Right lobe of liver (tissue), 6 donors: ENCODE measurements at regions not wholly inside any gene's neighbourhood (a gene's known extent, or its start where the extent isn't known, plus 50 kb on each side); places are given as distances from the start of the nearest gene placed in this dataset.

Source experiments
- ATAC-seq, 4 donors: fragments of 200-7000 bp; cut with Tn5 transposase; one replicate each; pipeline ENCODE4 v1.9.1; 2020; ENCODE audit warnings: mild to moderate bottlenecking in 4 of 4, moderate library complexity in 4 of 4
- DNase-seq, 3 donors: peaks; one replicate each; pipeline ENCODE4 v3.0.0-alpha.2; 2020
- H3K27ac ChIP-seq, 3 donors: fragments of 200-600 bp; one replicate each; pipeline ENCODE4 v1.8.0; 2022
- H3K27me3 ChIP-seq, 2 donors: fragments of 200-600 bp; one replicate each; pipeline ENCODE4 v1.8.0; 2022
- H3K36me3 ChIP-seq, 4 donors: fragments of 200-600 bp; sonication (generic) in 1 of 4; one replicate each; pipeline versions ENCODE4 v1.5.1 to v1.8.0; 2017 to 2022; ENCODE audit warnings: control low read depth in 1 of 4
- H3K4me1 ChIP-seq, 4 donors: fragments of 200-600 bp; sonication (generic) in 1 of 4; one replicate each; pipeline versions ENCODE4 v1.5.1 to v1.8.0; 2017 to 2022; ENCODE audit warnings: control low read depth in 1 of 4
- H3K4me3 ChIP-seq, 3 donors: fragments of 200-600 bp; one replicate each; pipeline ENCODE4 v1.8.0; 2022
- H3K9me3 ChIP-seq, 4 donors: fragments of 200-600 bp; sonication (generic) in 1 of 4; one replicate each; pipeline versions ENCODE4 v1.5.1 to v1.8.0; 2017 to 2022; ENCODE audit warnings: control low read depth in 1 of 4
- POLR2A ChIP-seq: fragments of 450-650 bp; IDR thresholded peaks from one replicate; pipeline ENCODE4 v1.6.1; 2017; ENCODE audit warnings: antibody characterized with exemption, mild to moderate bottlenecking
- WGBS: methylation state at CpG from one replicate; pipeline ENCODE4 v1.1.6; 2018; ENCODE audit warnings: low coverage, low lambda C conversion rate; ENCODE audit not compliant: insufficient coverage; ENCODE audit errors: missing lambda C conversion rate; 5-methylcytosine and 5-hydroxymethylcytosine counted together
- intact Hi-C, 2 donors: fragments of 100-400 bp; cut with DNase I; formaldehyde crosslinking; loops; one replicate each; pipeline versions ENCODE4 v1.11.2 to v1.14.1; 2022
- TF ChIP-seq, protein P1 (sequence below), 4 donors: fragments of 200-600 bp in 3 of 4; fragments of 450-650 bp in 1 of 4; IDR thresholded peaks; one replicate each; pipeline versions ENCODE4 v1.5.1 to v1.8.0; 2016 to 2022; ENCODE audit warnings: antibody characterized with exemption in 4 of 4, mild to moderate bottlenecking in 2 of 4
- donor health status: DM: no; HTN: yes; CAD: no.
- donor health status: DM: no; HTN: no; CAD: no.
- donor health status: DM: no; HTN: no; CAD: no.
- donor health status: DM: no; HTN: yes; CAD: no.
- donor health status: DM: no; HTN: yes; CAD: no.

DNA sequence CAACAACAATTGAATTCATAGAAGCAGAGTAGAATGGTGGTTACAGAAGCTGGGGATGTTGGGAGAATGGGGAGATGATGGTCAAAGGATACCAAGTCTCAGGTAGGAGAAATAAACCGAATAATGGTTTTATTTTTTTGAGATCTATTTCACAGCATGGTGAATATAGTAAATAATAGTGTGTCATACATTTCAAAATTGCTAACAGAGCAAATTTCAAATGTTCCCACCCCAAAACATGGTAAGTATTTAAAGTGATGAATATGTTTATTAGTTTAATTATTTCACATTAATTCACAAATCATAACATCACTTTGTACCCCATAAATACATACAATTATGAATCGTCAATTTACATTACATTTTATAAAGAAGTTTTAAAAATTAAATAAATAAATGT, 72.7 kb upstream of the ATG10 start:
- 83% methylated on average over 2 of the region's 2 CpGs for WGBS
- H3K27me3 ChIP-seq = no peaks in the 10 kb centered on the region
- H3K9me3 ChIP-seq = no peaks in the 10 kb centered on the region
- no peak overlapping the region for H3K4me3 ChIP-seq
- no peaks in the 10 kb centered on the region for H3K36me3 ChIP-seq
- no peak for TF ChIP-seq POLR2A
- TF ChIP-seq, protein P1, sequence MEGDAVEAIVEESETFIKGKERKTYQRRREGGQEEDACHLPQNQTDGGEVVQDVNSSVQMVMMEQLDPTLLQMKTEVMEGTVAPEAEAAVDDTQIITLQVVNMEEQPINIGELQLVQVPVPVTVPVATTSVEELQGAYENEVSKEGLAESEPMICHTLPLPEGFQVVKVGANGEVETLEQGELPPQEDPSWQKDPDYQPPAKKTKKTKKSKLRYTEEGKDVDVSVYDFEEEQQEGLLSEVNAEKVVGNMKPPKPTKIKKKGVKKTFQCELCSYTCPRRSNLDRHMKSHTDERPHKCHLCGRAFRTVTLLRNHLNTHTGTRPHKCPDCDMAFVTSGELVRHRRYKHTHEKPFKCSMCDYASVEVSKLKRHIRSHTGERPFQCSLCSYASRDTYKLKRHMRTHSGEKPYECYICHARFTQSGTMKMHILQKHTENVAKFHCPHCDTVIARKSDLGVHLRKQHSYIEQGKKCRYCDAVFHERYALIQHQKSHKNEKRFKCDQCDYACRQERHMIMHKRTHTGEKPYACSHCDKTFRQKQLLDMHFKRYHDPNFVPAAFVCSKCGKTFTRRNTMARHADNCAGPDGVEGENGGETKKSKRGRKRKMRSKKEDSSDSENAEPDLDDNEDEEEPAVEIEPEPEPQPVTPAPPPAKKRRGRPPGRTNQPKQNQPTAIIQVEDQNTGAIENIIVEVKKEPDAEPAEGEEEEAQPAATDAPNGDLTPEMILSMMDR (IDR thresholded peaks at IDR 0.05) = no peak
- intact Hi-C loops = no loop called here
- no peaks in the 10 kb centered on the region for H3K4me1 ChIP-seq
- H3K27ac ChIP-seq = no peak overlapping the region
- ATAC-seq (no peak), DNase-seq (no peak)

DNA sequence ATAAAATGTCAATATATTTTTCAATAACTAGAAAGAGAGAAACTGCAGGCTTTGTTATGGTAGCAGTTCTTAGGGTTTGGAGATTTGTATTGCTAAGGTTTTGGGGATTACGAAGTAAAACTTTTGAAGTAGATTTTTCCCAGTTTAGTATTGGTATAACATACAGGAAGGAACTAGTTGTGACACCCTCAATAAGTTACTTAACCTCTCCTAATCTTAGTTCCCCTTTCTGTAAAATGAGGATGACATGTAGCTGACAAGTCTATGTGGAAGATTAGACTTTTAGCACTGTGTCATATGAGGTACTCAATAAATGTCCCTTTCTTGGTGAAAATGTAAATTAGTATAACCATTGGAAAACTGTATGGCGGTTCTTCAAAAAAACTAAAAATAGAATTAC, 73.4 kb upstream of the ATG10 start:
- TF ChIP-seq, protein P1 (IDR thresholded peaks at IDR 0.05) = no peak
- DNase-seq (no peak), ATAC-seq (peak; percentile 43 to 63 (median 52))
- no peaks in the 10 kb centered on the region for H3K4me1 ChIP-seq
- 43% methylated on average over 2 of the region's 2 CpGs for WGBS
- no peak overlapping the region for H3K27ac ChIP-seq
- no peaks in the 10 kb centered on the region for H3K9me3 ChIP-seq
- intact Hi-C loops = no loop called here
- no peak overlapping the region for H3K4me3 ChIP-seq
- H3K27me3 ChIP-seq = no peaks in the 10 kb centered on the region
- no peaks in the 10 kb centered on the region for H3K36me3 ChIP-seq

DNA sequence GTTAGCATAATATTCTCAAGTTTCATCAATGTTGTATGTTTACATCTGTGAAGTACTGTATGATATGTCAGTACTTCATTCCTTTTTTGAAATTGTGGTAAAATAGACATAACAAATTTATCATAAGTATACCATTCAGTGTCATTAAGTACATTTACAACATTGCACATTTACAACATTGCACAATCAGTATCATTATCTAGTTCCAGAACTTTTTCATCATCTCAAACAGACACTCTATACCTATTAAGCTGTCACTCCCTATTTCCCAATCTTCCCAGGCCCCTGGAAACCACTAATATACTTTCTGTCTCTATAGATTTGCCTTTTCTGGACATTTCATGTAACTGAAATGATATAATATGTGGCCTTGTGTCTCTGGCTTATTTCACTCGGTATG, 75.1 kb upstream of the ATG10 start:
- WGBS = 83% methylated on average over 1 of the region's 1 CpG
- no peak for TF ChIP-seq POLR2A
- TF ChIP-seq, protein P1 (IDR thresholded peaks at IDR 0.05) = no peak
- DNase-seq = no peak
- Histone ChIP-seq H3K27me3 (no peaks in the 10 kb centered on the region), H3K9me3 (no peaks in the 10 kb centered on the region), H3K4me1 (no peaks in the 10 kb centered on the region), H3K27ac (no peak overlapping the region), H3K4me3 (no peak overlapping the region), H3K36me3 (no peaks in the 10 kb centered on the region)
- intact Hi-C loops = no loop called here
- no peak for ATAC-seq

DNA sequence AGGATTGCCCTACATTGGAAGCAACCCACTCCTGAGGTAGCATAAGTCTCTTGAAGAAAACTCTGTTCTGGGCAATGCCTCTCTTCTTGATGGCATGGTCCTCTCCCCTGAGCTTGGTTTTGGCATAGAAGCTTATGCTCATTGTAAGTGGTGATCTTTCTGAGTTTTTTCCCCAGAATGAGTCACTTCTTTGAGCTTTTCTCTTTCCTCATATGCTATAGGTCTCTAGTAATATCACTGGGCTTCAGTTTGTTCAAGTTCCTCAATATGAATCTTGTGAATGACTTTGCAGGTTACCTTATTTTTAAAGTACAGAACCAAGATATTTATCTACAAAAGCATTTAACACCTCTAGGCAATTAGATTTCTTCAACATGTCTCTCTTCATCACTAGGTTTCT, 76.5 kb upstream of the ATG10 start:
- TF ChIP-seq, protein P1 (IDR thresholded peaks at IDR 0.05) = no peak
- no peak for TF ChIP-seq POLR2A
- H3K36me3 ChIP-seq = no peaks in the 10 kb centered on the region
- no peaks in the 10 kb centered on the region for H3K27me3 ChIP-seq
- no peaks in the 10 kb centered on the region for H3K4me1 ChIP-seq
- H3K9me3 ChIP-seq = no peaks in the 10 kb centered on the region
- no peak for DNase-seq
- no peak for ATAC-seq
- no peak overlapping the region for H3K27ac ChIP-seq
- no peak overlapping the region for H3K4me3 ChIP-seq
- intact Hi-C loops = no loop called here

DNA sequence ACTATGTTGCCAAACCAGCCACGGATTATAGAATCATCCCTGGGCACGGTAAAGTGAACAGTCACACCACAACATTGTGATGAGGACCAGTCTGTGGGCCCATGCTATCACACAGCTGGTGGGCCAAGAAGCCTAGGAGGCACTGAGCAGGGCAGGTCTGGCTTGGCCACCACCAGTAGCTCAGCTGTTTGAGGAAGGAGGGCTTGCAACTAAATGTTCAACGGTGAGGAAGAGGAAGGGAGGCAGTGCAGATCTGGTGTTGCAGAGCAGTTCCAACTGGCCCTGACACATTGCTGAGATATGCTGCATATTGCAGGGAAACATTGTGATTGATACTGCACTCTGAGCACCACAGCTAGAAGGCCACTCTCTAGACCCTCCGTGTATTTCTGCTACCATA, 77.9 kb upstream of the ATG10 start:
- intact Hi-C loops = no loop called here
- ATAC-seq = no peak
- Histone ChIP-seq H3K9me3 (no peaks in the 10 kb centered on the region), H3K27ac (no peak overlapping the region), H3K27me3 (no peaks in the 10 kb centered on the region), H3K4me1 (no peaks in the 10 kb centered on the region), H3K4me3 (no peak overlapping the region), H3K36me3 (no peaks in the 10 kb centered on the region)
- DNase-seq = no peak
- 67% methylated on average over 4 of the region's 4 CpGs for WGBS
- TF ChIP-seq, protein P1 (IDR thresholded peaks at IDR 0.05) = no peak
- TF ChIP-seq POLR2A = no peak
